Loucy (cell line): ENCODE measurements at regions not wholly inside any gene's neighbourhood (a gene's known extent, or its start where the extent isn't known, plus 50 kb on each side); places are given as distances from the start of the nearest gene placed in this dataset.

Experiments
- H2AFZ ChIP-seq: fragments of 200-600 bp; sonication (generic); 2 replicates; pipeline ENCODE4 v1.6.0; 2016; ENCODE audit warnings: antibody characterized with exemption, mild to moderate bottlenecking, low read length, moderate library complexity
- H3F3A ChIP-seq: fragments of 200-600 bp; 2 replicates; pipeline ENCODE4 v1.6.0; 2016; ENCODE audit warnings: antibody characterized with exemption, low read depth, mild to moderate bottlenecking
- H3K27me3 ChIP-seq: fragments of 200-600 bp; sonication (generic); 2 replicates; pipeline ENCODE4 v1.6.1; 2014; ENCODE audit warnings: low read length, mild to moderate bottlenecking; ENCODE audit not compliant: insufficient read depth, poor library complexity, severe bottlenecking
- H3K36me3 ChIP-seq: fragments of 200-600 bp; sonication (generic); 2 replicates; pipeline ENCODE4 v1.6.1; 2016; ENCODE audit warnings: low read length; ENCODE audit not compliant: insufficient read depth
- H3K4me1 ChIP-seq: fragments of 200-600 bp; sonication (generic); 2 replicates; pipeline ENCODE4 v1.5.1; 2014; ENCODE audit warnings: low read length, mild to moderate bottlenecking; ENCODE audit not compliant: insufficient read depth, poor library complexity, severe bottlenecking
- H3K4me2 ChIP-seq: fragments of 200-600 bp; sonication (generic); 2 replicates; pipeline ENCODE4 v1.6.0; 2014; ENCODE audit warnings: antibody characterized with exemption, low read length, low read depth, mild to moderate bottlenecking; ENCODE audit not compliant: poor library complexity, severe bottlenecking
- H3K4me3 ChIP-seq: fragments of 200-600 bp; sonication (generic); 2 replicates; pipeline ENCODE4 v1.5.1; 2014; ENCODE audit warnings: low read length, mild to moderate bottlenecking, mixed read lengths; ENCODE audit not compliant: poor library complexity, severe bottlenecking
- H3K79me2 ChIP-seq: fragments of 200-600 bp; sonication (generic); 2 replicates; pipeline ENCODE4 v1.6.1; 2014; ENCODE audit warnings: low read length; ENCODE audit not compliant: insufficient read depth
- H3K9ac ChIP-seq: fragments of 200-600 bp; sonication (generic); 2 replicates; pipeline ENCODE4 v1.6.0; 2014; ENCODE audit warnings: mild to moderate bottlenecking, low read depth, low read length, moderate library complexity; ENCODE audit not compliant: poor library complexity, severe bottlenecking
- H3K9me2 ChIP-seq: fragments of 200-600 bp; sonication (generic); replicated peaks from 2 replicates; pipeline ENCODE4 v1.6.1; 2016; ENCODE audit warnings: low read depth, low read length, mixed read lengths
- H3K9me3 ChIP-seq: fragments of 200-600 bp; sonication (generic); 2 replicates; pipeline ENCODE4 v1.6.1; 2014; ENCODE audit warnings: mild to moderate bottlenecking, antibody characterized with exemption, low read length, low read depth; ENCODE audit not compliant: insufficient read depth
- H4K20me1 ChIP-seq: fragments of 200-600 bp; sonication (generic); 2 replicates; pipeline ENCODE4 v1.6.0; 2014; ENCODE audit warnings: antibody characterized with exemption, low read length, mild to moderate bottlenecking; ENCODE audit not compliant: insufficient read depth, poor library complexity, severe bottlenecking
- CTCF ChIP-seq: fragments of 200-600 bp; sonication (generic); conservative IDR thresholded peaks from 2 replicates; pipeline ENCODE4 v1.5.1; 2014; ENCODE audit warnings: mild to moderate bottlenecking, antibody characterized with exemption, low read length
- EZH2phosphoT487 ChIP-seq: fragments of 200-600 bp; IDR thresholded peaks from 2 replicates; pipeline ENCODE4 v1.6.1; 2018; ENCODE audit warnings: antibody characterized with exemption, mild to moderate bottlenecking, moderate library complexity, borderline replicate concordance

DNA sequence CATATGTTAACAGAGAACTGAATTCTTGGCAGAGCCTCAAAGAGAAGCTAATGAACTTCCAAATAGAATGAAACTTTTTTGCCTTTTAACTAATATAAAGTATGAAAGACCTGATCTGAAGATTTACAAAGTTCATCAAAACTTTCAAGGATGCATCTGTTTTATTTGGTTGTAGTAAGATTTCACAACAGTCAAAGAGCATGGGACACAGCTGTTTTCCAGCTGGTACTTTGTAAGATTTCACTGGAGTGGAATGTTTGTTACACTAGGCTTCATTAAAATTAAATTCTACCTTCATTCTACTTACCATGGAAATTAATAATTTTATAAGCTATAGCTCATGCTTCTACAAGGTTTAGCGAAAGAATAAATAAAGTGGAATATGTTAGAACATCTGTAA lies 351.2 kb downstream of the SLC6A15 start:
- no peak for TF ChIP-seq EZH2phosphoT487
- TF ChIP-seq CTCF, result no peak
- no peaks in the 10 kb centered on the region for H4K20me1 ChIP-seq
- no peaks in the 10 kb centered on the region for H3K36me3 ChIP-seq
- no peaks in the 10 kb centered on the region for H3F3A ChIP-seq
- no peak overlapping the region for H3K4me2 ChIP-seq
- no peaks in the 10 kb centered on the region for H3K9me3 ChIP-seq
- no peaks in the 10 kb centered on the region for H3K79me2 ChIP-seq
- no peak overlapping the region for H2AFZ ChIP-seq
- H3K9me2 ChIP-seq, result no peaks in the 10 kb centered on the region
- no peak overlapping the region for H3K9ac ChIP-seq
- H3K27me3 ChIP-seq, result no peaks in the 10 kb centered on the region
- H3K4me1 ChIP-seq, result no peaks in the 10 kb centered on the region
- no peak overlapping the region for H3K4me3 ChIP-seq

- Histone ChIP-seq H3K9me2 (no peaks in the 10 kb centered on the region), H3K36me3 (no peaks in the 10 kb centered on the region), H3F3A (no peaks in the 10 kb centered on the region), H3K9me3 (no peaks in the 10 kb centered on the region), H3K4me1 (no peaks in the 10 kb centered on the region), H2AFZ (no peak overlapping the region), H3K27me3 (no peaks in the 10 kb centered on the region), H3K4me2 (no peak overlapping the region), H3K9ac (no peak overlapping the region), H3K4me3 (no peak overlapping the region), H4K20me1 (no peaks in the 10 kb centered on the region), H3K79me2 (no peaks in the 10 kb centered on the region)
- no peak for TF ChIP-seq EZH2phosphoT487
- TF ChIP-seq CTCF, result no peak
Measured at GRCh38 chr12:84554199-84554723, 358.3 kb downstream of the SLC6A15 start.

- H3K79me2 ChIP-seq, result no peaks in the 10 kb centered on the region
- no peaks in the 10 kb centered on the region for H3K36me3 ChIP-seq
- no peaks in the 10 kb centered on the region for H3K9me2 ChIP-seq
- no peaks in the 10 kb centered on the region for H3K4me1 ChIP-seq
- H4K20me1 ChIP-seq, result no peaks in the 10 kb centered on the region
- no peak overlapping the region for H3K4me3 ChIP-seq
- no peaks in the 10 kb centered on the region for H3K27me3 ChIP-seq
- H3K9ac ChIP-seq, result no peak overlapping the region
- TF ChIP-seq CTCF, result no peak
- no peak for TF ChIP-seq EZH2phosphoT487
- no peaks in the 10 kb centered on the region for H3K9me3 ChIP-seq
- H2AFZ ChIP-seq, result no peak overlapping the region
- no peak overlapping the region for H3K4me2 ChIP-seq
- H3F3A ChIP-seq, result no peaks in the 10 kb centered on the region
Measured at GRCh38 chr12:84553331-84554117, 359.1 kb downstream of the SLC6A15 start.
